ENCODE measurements at regions not wholly inside any gene's neighbourhood (a gene's known extent, or its start where the extent isn't known, plus 50 kb on each side); places are given as distances from the start of the nearest gene placed in this dataset.

DNA sequence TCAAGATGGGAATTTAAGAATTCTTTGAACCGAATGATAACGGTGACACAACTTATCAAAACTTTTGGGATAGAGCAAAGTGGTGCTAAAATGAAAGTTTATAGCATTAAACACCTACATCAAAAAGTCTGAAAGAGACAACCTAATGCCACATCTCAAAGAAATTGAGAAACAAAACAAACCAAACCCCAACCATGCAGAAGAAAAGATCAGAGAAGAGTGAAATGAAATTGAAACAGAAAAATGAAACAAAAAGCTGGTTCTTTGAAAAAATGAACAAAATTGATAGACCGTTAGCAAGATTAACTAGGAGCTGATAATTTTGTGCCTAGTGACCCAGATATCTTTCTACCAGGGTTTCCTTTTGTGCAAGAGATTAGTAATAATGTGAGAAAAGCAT is 248.0 kb upstream of the EYS start:
- ChIA-PET POLR2A (no interaction called here), CTCF (no interaction called here)
- no peak for DNase-seq (ENCODE audit: low read depth, low spot score)
- H3K4me3 ChIP-seq (ENCODE audit: low read depth, low read length): no peak overlapping the region
- TF ChIP-seq, protein P1, sequence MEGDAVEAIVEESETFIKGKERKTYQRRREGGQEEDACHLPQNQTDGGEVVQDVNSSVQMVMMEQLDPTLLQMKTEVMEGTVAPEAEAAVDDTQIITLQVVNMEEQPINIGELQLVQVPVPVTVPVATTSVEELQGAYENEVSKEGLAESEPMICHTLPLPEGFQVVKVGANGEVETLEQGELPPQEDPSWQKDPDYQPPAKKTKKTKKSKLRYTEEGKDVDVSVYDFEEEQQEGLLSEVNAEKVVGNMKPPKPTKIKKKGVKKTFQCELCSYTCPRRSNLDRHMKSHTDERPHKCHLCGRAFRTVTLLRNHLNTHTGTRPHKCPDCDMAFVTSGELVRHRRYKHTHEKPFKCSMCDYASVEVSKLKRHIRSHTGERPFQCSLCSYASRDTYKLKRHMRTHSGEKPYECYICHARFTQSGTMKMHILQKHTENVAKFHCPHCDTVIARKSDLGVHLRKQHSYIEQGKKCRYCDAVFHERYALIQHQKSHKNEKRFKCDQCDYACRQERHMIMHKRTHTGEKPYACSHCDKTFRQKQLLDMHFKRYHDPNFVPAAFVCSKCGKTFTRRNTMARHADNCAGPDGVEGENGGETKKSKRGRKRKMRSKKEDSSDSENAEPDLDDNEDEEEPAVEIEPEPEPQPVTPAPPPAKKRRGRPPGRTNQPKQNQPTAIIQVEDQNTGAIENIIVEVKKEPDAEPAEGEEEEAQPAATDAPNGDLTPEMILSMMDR (IDR thresholded peaks at IDR 0.05; ENCODE audit: insufficient read depth, low read length, missing control alignments): no peak

DNA sequence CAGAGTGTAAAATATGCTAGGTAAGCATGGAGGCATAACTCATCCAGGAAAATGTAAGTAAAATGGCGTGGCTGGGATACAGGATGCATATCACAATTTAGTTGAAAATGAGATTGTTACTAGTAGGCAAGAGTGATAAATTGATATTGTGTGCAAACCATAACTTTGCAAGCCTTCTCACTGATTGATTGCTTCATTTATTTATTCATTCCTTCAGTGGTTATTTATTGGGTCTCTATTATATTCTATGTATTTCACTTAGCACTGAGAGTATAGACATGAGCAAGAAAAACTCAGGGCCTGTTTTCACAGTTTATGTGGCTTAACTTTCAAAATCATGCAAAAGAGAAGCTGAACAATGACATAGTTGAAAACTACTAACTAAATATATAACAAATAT is 241.0 kb upstream of the EYS start:
- POLR2A ChIA-PET: no interaction called here
- no peak overlapping the region for H3K4me3 ChIP-seq (ENCODE audit: low read depth, low read length)
- CTCF ChIA-PET: no interaction called here
- TF ChIP-seq, protein P1 (IDR thresholded peaks at IDR 0.05; ENCODE audit: insufficient read depth, low read length, missing control alignments): no peak
- DNase-seq (ENCODE audit: low read depth, low spot score): no peak

DNA sequence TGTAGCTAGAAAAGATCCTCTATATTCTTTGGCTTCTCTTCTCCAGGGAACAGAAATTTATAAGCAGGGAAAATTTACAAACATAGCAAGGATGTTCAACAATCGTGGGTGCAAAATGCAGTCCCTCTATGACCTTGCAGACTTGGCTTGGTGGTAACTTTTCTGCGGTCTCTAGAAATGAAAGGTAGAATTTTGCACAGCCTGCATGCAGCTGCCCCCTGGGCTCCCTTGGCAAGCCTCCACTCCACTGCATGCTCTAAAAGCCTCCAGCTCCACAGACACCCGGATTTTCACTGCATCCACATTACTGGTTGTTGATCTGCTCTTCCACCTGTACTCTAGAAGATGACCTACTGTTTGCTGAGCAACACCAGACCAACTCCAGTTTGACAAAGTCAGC is 236.5 kb upstream of the EYS start:
- CTCF ChIA-PET: no interaction called here
- TF ChIP-seq, protein P1 (IDR thresholded peaks at IDR 0.05; ENCODE audit: insufficient read depth, low read length, missing control alignments): no peak
- H3K4me3 ChIP-seq (ENCODE audit: low read depth, low read length): no peak overlapping the region
- no peak for DNase-seq (ENCODE audit: low read depth, low spot score)
- POLR2A ChIA-PET: no interaction called here

DNA sequence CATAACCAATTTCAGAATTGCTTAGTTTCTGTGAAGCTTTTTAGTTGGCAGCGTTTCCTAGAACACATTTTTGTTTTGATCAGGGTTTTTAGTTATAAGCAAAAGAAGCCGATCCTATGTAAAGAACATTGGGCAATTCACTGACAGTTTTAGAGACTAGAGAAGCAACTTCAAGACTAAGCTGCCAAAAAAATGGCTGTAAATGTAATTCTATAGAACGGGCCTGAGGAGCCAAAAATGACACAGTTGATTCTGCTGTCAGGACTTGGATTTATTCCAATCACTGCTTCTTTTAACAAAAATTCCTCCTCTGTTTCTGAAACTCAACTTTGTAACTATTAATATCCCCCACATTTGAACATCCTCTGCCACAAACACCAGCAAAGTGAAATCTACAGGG is 236.0 kb upstream of the EYS start:
- POLR2A ChIA-PET: no interaction called here
- TF ChIP-seq, protein P1 (IDR thresholded peaks at IDR 0.05; ENCODE audit: insufficient read depth, low read length, missing control alignments): no peak
- CTCF ChIA-PET: no interaction called here
- H3K4me3 ChIP-seq (ENCODE audit: low read depth, low read length): no peak overlapping the region
- DNase-seq (ENCODE audit: low read depth, low spot score): no peak

DNA sequence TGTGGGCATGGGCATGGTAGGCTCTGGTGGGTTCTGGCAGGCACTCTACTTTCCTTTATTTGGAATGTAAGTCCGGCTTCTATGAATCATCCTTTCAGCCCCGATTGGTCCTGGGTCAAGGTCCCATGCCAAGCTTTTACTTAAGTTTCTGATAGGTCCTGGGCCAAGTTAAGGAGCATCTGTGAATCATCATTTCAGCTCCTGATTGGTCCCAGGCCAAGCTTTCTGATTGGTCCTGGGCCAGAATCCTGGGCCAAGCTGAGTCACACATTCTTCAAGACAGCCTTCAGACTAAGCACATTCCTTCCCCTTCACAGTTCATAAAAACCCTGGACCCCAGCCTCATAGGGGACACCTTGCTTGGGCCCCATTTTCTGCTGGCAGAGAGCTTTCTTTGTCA is 231.0 kb upstream of the EYS start:
- ChIA-PET POLR2A (no interaction called here), CTCF (no interaction called here)
- DNase-seq (ENCODE audit: low read depth, low spot score): no peak
- no peak overlapping the region for H3K4me3 ChIP-seq (ENCODE audit: low read depth, low read length)
- TF ChIP-seq, protein P1 (IDR thresholded peaks at IDR 0.05; ENCODE audit: insufficient read depth, low read length, missing control alignments): no peak

DNA sequence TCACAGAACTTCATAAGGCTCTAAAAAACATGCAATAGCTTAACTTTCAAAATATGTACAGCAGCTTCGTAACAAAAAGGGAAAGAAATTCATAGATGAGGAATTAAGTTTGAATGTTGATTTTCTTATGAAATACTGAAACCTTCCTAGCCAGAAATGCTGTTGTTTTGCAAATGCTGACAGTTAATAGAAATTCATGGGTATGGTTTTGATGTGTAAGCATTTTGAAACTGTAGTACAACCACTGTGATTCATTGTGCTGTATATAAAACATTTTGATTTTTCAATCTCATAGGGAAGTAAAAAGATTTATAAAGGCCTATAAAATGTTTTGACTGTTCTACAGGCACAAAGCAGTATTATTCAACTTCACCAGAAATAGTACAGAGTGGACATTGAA is 228.4 kb upstream of the EYS start:
- ChIA-PET POLR2A (no interaction called here), CTCF (no interaction called here)
- TF ChIP-seq, protein P1 (IDR thresholded peaks at IDR 0.05; ENCODE audit: insufficient read depth, low read length, missing control alignments): no peak
- DNase-seq (ENCODE audit: low read depth, low spot score): no peak
- no peak overlapping the region for H3K4me3 ChIP-seq (ENCODE audit: low read depth, low read length)

Data from AG04449 (cell line).